ENCODE measurements at regions not wholly inside any gene's neighbourhood (a gene's known extent, or its start where the extent isn't known, plus 50 kb on each side); places are given as distances from the start of the nearest gene placed in this dataset.

GRCh38 chr12:78390920-78391319 lies 473.7 kb upstream of the SYT1 start:
- no peak for TF ChIP-seq CTCF (IDR thresholded peaks at IDR 0.05)
- no peak for TF ChIP-seq EZH2 (IDR thresholded peaks at IDR 0.05)

All from neural progenitor cell (in vitro differentiated cells).